ENCODE measurements at regions not wholly inside any gene's neighbourhood (a gene's known extent, or its start where the extent isn't known, plus 50 kb on each side); places are given as distances from the start of the nearest gene placed in this dataset.
A peak's percentile ranks its signal among the peaks of the same experiment; 100 is the strongest.

GRCh38 chr14:95466506-95466905 is 49.9 kb downstream of the SYNE3 start:
- DNase-seq (ENCODE audit: low read depth), result no peak

GRCh38 chr14:95465936-95466335 is 50.5 kb downstream of the SYNE3 start:
- no peak for DNase-seq (ENCODE audit: low read depth)

- DNase-seq (ENCODE audit: low read depth), result no peak
Measured at GRCh38 chr14:95465358-95465757, 51.1 kb downstream of the SYNE3 start.

- no peak for DNase-seq (ENCODE audit: low read depth)
Measured at GRCh38 chr14:95464514-95464913, 51.9 kb downstream of the SYNE3 start.

- no peak for DNase-seq (ENCODE audit: low read depth)
Measured at GRCh38 chr14:95464103-95464502, 52.3 kb downstream of the SYNE3 start.

- no peak for DNase-seq (ENCODE audit: low read depth)
Measured at GRCh38 chr14:95463171-95463901, 53.1 kb downstream of the SYNE3 start.

- DNase-seq (ENCODE audit: low read depth), result no peak
Measured at GRCh38 chr14:95462491-95462890, 54.0 kb downstream of the SYNE3 start.

GRCh38 chr14:95460647-95461478 is 55.6 kb downstream of the SYNE3 start:
- no peak for DNase-seq (ENCODE audit: low read depth)

GRCh38 chr14:95458906-95459305 is 57.5 kb downstream of the SYNE3 start:
- no peak for DNase-seq (ENCODE audit: low read depth)

- DNase-seq (ENCODE audit: low read depth), result no peak
Measured at GRCh38 chr14:95458459-95458858, 58.0 kb downstream of the SYNE3 start.

GRCh38 chr14:95456281-95456680 is 60.2 kb downstream of the SYNE3 start:
- no peak for DNase-seq (ENCODE audit: low read depth)

GRCh38 chr14:95455246-95455645 is 61.2 kb downstream of the SYNE3 start:
- no peak for DNase-seq (ENCODE audit: low read depth)

GRCh38 chr14:95453713-95453980 is 62.8 kb downstream of the SYNE3 start:
- DNase-seq (ENCODE audit: low read depth), result no peak

GRCh38 chr14:95452893-95453712 is 63.3 kb downstream of the SYNE3 start:
- DNase-seq (ENCODE audit: low read depth), result no peak

- DNase-seq (ENCODE audit: low read depth), result peak; percentile 6
Measured at GRCh38 chr14:95452176-95452892, 64.1 kb downstream of the SYNE3 start.

GRCh38 chr14:95449131-95449530 is 67.3 kb downstream of the SYNE3 start:
- DNase-seq (ENCODE audit: low read depth), result no peak

- no peak for DNase-seq (ENCODE audit: low read depth)
Measured at GRCh38 chr14:95446470-95446869, 70.0 kb downstream of the SYNE3 start.

- no peak for DNase-seq (ENCODE audit: low read depth)
Measured at GRCh38 chr14:95445676-95446075, 70.8 kb downstream of the SYNE3 start.

GRCh38 chr14:95445161-95445560 is 71.3 kb downstream of the SYNE3 start:
- no peak for DNase-seq (ENCODE audit: low read depth)

GRCh38 chr14:95444132-95445129 is 72.0 kb downstream of the SYNE3 start:
- DNase-seq (ENCODE audit: low read depth), result no peak

- peak; percentile 68 for DNase-seq (ENCODE audit: low read depth)
Measured at GRCh38 chr14:95442633-95443021, 73.8 kb downstream of the SYNE3 start.

Measured in RPMI7951 (cell line).